Stomach (tissue), 4 donors: ENCODE measurements at regions not wholly inside any gene's neighbourhood (a gene's known extent, or its start where the extent isn't known, plus 50 kb on each side); places are given as distances from the start of the nearest gene placed in this dataset.

Source experiments
- CTCF ChIP-seq, 7 experiments: fragments of 450-650 bp in 4 of 7; fragments of 200-600 bp in 3 of 7; sonication (generic) in 3 of 7; IDR thresholded peaks; one replicate each; pipeline ENCODE4 v1.5.1; 2016 to 2019; ENCODE audit warnings: antibody characterized with exemption in 7 of 7, control low read depth in 2 of 7, mild to moderate bottlenecking in 1 of 7
- POLR2A ChIP-seq, 4 donors: fragments of 450-650 bp; IDR thresholded peaks; one replicate each; pipeline ENCODE4 v1.6.1; 2016; ENCODE audit warnings: antibody characterized with exemption in 4 of 4, control low read depth in 2 of 4, mild to moderate bottlenecking in 1 of 4, moderate library complexity in 1 of 4
- POLR2AphosphoS5 ChIP-seq, 3 donors: sonication (generic); formaldehyde crosslinking; IDR thresholded peaks; one replicate each; pipeline ENCODE4 v1.6.1; 2016; ENCODE audit warnings: antibody characterized with exemption in 3 of 3

DNA sequence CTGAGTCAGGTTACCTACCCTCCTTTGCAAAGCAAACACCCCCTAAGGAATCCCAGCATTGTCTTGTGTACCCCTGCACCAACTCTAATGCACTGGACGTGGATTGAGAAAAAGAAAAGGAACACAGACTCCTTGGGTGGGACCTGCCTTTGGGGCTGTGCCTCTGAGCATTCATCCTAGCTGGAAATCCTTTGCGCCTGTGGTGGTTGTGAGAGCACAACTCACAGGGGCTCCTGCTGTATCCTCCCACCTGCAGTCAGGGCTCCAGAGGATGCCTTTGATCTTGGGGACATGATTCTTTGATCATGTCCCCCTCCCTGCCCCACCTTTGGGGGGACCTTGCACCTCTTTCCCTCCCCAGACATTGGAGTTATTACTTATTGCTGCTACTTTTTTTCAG is 338.5 kb downstream of the GADD45G start:
- TF ChIP-seq CTCF (IDR thresholded peaks at IDR 0.05) (no peak), POLR2A (IDR thresholded peaks at IDR 0.05) (no peak), POLR2AphosphoS5 (IDR thresholded peaks at IDR 0.05) (no peak)
